ENCODE measurements at regions not wholly inside any gene's neighbourhood (a gene's known extent, or its start where the extent isn't known, plus 50 kb on each side); places are given as distances from the start of the nearest gene placed in this dataset.
"Not testable (repeated sequence)": the region's sequence is repeated elsewhere in the genome, so short reads cannot be mapped to it uniquely, and the experiment has no call there.

DNA sequence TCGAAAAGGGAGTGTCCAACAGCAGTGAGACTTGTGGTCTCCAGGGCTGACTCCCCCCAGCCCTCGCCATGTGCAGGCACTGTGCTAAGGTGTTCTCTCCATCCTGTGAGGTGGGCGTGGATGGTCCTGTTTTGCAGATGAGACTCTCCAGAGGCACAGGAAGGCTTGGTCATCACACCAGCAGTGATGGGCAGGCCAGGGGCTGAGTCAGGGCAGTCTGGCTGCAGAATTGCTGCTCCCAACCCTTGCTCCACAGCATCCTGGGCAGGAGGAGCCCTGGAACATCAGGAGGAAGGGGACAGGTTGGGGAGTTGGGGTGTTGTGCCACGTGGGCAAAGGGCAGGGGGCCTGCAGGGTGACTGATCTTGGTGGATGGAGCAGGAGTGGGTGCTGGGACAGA lies 69.3 kb upstream of the TUBA3E start:
- not testable (repeated sequence) for H2AFZ ChIP-seq; H3K9me3 ChIP-seq (ENCODE audit: control insufficient read depth, low read length); H3K36me3 ChIP-seq (ENCODE audit: control insufficient read depth, insufficient read depth, low read length); H3K4me1 ChIP-seq; H3K27ac ChIP-seq; H3K4me2 ChIP-seq (ENCODE audit: low read length); H3K79me2 ChIP-seq; H3K4me3 ChIP-seq (ENCODE audit: low read depth, low read length); H3K9ac ChIP-seq; H3K27me3 ChIP-seq (ENCODE audit: control insufficient read depth, insufficient read depth, low read length)

DNA sequence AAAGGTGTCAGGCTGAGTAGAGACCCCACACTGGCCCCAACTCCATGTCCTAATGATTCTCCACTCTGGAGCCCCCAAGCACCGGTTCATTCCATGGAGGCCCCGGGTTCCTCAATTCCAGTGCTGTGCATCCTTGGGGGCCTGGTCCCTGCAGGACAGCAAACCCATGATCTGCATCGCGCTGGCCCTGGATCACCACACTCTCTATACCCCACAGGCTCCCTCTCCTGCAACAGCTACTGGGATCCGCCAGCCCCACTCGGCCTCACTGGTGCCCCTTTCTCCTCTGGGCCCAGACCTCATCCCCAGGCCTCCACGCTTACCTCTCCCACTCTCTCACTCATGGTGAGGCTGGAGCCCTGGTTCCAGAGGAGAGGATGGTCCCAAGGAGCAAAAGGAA lies 68.6 kb upstream of the TUBA3E start:
- not testable (repeated sequence) for H3K9me3 ChIP-seq (ENCODE audit: control insufficient read depth, low read length); H3K79me2 ChIP-seq; H3K36me3 ChIP-seq (ENCODE audit: control insufficient read depth, insufficient read depth, low read length); H3K9ac ChIP-seq; H2AFZ ChIP-seq; H3K27me3 ChIP-seq (ENCODE audit: control insufficient read depth, insufficient read depth, low read length); H3K4me2 ChIP-seq (ENCODE audit: low read length); H3K27ac ChIP-seq; H3K4me1 ChIP-seq; H3K4me3 ChIP-seq (ENCODE audit: low read depth, low read length)

DNA sequence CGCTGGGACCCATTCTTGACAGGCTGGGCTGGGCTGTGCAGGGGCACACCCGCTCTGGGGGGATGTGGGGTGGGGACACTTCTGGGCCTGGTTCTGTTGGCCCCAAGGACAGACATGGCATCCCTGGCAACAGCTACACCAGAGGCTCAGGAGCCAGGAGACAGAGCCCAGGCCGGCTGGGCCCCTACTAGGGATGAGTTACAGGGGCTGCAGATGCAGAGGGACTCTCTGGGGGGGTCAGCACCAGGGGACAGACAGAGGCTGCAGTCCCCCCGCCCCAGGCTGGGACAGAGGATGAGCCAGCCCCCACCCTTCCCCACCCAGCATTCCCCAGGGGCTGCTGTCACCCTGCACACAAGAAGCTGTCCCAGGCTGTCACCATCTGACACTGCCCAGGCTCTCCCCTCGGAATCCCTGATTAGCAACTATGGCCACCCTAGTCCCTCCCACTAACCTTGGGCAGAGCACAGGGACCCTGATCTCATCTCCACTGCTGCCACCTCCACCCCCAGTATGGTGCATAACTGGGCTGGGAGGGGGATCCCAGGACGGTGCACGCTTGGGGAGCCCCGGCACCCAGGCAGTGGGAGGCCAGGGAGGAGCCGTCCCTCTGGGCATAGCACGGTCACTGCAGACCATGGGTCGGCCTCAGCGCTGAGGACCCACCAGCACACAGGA lies 67.5 kb upstream of the TUBA3E start:
- H3K36me3 ChIP-seq (ENCODE audit: control insufficient read depth, insufficient read depth, low read length); H3K4me3 ChIP-seq (ENCODE audit: low read depth, low read length); H3K4me2 ChIP-seq (ENCODE audit: low read length); H3K9ac ChIP-seq; H3K27me3 ChIP-seq (ENCODE audit: control insufficient read depth, insufficient read depth, low read length); H3K79me2 ChIP-seq; H3K9me3 ChIP-seq (ENCODE audit: control insufficient read depth, low read length); H3K27ac ChIP-seq; H3K4me1 ChIP-seq; H2AFZ ChIP-seq: not testable (repeated sequence)

DNA sequence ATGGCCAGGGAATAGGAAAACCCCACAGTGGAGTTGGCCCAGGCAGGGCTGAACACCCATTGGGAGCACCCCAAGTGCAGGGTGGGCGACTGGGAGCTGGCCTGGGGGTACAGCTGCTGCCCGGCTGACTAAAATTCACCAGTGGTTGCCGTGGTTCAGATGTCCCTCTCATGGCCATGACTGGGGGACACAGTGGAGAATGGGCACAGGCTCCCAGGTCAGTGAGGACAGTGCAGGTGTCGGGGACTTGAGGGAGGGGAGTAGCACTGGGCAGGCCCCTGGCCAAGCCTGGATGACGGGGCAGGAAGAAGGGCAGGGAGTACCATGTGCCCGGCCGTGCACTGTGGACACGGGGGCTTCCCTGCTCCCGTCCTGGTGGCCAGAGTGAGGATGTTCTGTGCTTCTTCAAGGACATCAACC lies 66.7 kb upstream of the TUBA3E start:
- not testable (repeated sequence) for H3K4me2 ChIP-seq (ENCODE audit: low read length); H3K9me3 ChIP-seq (ENCODE audit: control insufficient read depth, low read length); H3K4me1 ChIP-seq; H3K79me2 ChIP-seq; H3K36me3 ChIP-seq (ENCODE audit: control insufficient read depth, insufficient read depth, low read length); H3K9ac ChIP-seq; H3K27ac ChIP-seq; H3K4me3 ChIP-seq (ENCODE audit: low read depth, low read length); H2AFZ ChIP-seq; H3K27me3 ChIP-seq (ENCODE audit: control insufficient read depth, insufficient read depth, low read length)

DNA sequence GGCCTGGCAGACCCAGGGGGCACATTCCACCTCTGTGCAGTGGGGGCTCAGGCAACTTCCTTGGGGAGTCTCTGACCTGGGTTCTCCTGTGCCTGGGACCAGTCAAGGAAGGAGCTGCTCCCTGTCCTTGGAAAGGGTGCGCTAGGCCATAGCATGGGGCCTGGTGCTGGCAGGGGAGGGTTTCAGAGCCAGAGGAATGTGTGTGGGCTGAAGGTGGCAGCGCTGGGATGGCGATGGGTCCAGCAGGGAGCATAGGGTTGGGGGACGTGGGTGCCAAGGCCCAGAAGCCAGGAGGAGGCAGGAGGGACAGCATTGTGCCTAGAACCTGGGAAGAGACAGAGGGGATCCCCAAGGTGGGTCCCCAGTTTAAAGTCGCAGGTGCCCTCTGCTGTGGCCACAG lies 66.3 kb upstream of the TUBA3E start:
- Histone ChIP-seq H3K27me3 (ENCODE audit: control insufficient read depth, insufficient read depth, low read length) (no peaks in the 10 kb centered on the region), H3K4me1 (no peaks in the 10 kb centered on the region), H3K27ac (no peak overlapping the region), H2AFZ (no peak overlapping the region), H3K36me3 (ENCODE audit: control insufficient read depth, insufficient read depth, low read length) (no peaks in the 10 kb centered on the region), H3K9me3 (ENCODE audit: control insufficient read depth, low read length) (no peaks in the 10 kb centered on the region), H3K9ac (no peak overlapping the region), H3K4me2 (ENCODE audit: low read length) (no peak overlapping the region), H3K79me2 (no peaks in the 10 kb centered on the region), H3K4me3 (ENCODE audit: low read depth, low read length) (no peak overlapping the region)
- TF ChIP-seq, protein P1, sequence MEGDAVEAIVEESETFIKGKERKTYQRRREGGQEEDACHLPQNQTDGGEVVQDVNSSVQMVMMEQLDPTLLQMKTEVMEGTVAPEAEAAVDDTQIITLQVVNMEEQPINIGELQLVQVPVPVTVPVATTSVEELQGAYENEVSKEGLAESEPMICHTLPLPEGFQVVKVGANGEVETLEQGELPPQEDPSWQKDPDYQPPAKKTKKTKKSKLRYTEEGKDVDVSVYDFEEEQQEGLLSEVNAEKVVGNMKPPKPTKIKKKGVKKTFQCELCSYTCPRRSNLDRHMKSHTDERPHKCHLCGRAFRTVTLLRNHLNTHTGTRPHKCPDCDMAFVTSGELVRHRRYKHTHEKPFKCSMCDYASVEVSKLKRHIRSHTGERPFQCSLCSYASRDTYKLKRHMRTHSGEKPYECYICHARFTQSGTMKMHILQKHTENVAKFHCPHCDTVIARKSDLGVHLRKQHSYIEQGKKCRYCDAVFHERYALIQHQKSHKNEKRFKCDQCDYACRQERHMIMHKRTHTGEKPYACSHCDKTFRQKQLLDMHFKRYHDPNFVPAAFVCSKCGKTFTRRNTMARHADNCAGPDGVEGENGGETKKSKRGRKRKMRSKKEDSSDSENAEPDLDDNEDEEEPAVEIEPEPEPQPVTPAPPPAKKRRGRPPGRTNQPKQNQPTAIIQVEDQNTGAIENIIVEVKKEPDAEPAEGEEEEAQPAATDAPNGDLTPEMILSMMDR (IDR thresholded peaks at IDR 0.05) = no peak

DNA sequence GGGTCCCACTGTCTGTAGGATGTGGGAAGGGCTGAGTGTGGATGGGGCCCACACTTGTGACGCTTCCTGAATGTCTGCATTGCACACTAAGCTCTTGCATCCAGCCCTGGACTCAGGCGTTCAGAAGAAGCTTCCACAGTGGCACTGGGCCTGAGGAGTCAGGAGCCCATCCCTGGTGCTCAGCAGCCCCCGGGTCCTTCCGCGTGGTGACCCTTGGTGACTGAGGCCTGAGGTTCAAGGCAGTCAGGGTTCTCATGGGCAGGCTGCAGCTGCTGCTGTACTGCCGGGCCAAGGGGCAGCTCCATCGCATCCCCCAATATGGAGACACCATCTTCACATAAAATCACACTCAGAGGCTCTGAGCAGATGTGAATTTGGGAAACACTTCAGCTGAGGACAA lies 65.8 kb upstream of the TUBA3E start:
- no peak overlapping the region for H3K4me2 ChIP-seq (ENCODE audit: low read length)
- no peak overlapping the region for H2AFZ ChIP-seq
- H3K9ac ChIP-seq = no peak overlapping the region
- no peaks in the 10 kb centered on the region for H3K27me3 ChIP-seq (ENCODE audit: control insufficient read depth, insufficient read depth, low read length)
- no peak overlapping the region for H3K4me3 ChIP-seq (ENCODE audit: low read depth, low read length)
- no peaks in the 10 kb centered on the region for H3K36me3 ChIP-seq (ENCODE audit: control insufficient read depth, insufficient read depth, low read length)
- no peaks in the 10 kb centered on the region for H3K79me2 ChIP-seq
- no peak overlapping the region for H3K27ac ChIP-seq
- TF ChIP-seq, protein P1 (IDR thresholded peaks at IDR 0.05) = no peak
- H3K9me3 ChIP-seq (ENCODE audit: control insufficient read depth, low read length) = no peaks in the 10 kb centered on the region
- no peaks in the 10 kb centered on the region for H3K4me1 ChIP-seq

DNA sequence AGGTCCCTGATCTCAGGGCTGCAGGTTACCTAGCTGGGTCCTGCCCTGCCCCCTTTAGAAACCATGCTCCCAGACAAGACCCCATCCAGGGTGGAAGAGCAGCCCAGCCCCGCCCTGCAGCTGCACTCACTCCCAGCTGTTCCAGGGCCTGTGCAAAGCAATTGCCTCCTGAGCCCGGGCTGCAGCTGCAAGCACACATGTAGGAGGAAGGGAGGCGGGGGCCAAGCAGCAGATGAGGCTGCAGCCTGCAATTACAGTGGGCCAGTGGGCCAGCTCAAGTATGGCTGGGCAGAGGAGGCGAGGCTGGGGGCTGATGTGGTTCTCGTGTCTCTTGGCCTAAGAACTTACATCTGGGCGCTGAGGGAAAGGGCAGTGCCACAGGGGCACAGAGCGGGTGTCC lies 65.4 kb upstream of the TUBA3E start:
- Histone ChIP-seq H3K27ac (no peak overlapping the region), H3K9me3 (ENCODE audit: control insufficient read depth, low read length) (no peaks in the 10 kb centered on the region), H3K4me1 (no peaks in the 10 kb centered on the region), H2AFZ (no peak overlapping the region), H3K4me2 (ENCODE audit: low read length) (no peak overlapping the region), H3K9ac (no peak overlapping the region), H3K79me2 (no peaks in the 10 kb centered on the region), H3K27me3 (ENCODE audit: control insufficient read depth, insufficient read depth, low read length) (no peaks in the 10 kb centered on the region), H3K4me3 (ENCODE audit: low read depth, low read length) (no peak overlapping the region), H3K36me3 (ENCODE audit: control insufficient read depth, insufficient read depth, low read length) (no peaks in the 10 kb centered on the region)
- TF ChIP-seq, protein P1 (IDR thresholded peaks at IDR 0.05) = no peak

Measured in parathyroid adenoma (tissue), 2 donors.